ENCODE measurements at regions not wholly inside any gene's neighbourhood (a gene's known extent, or its start where the extent isn't known, plus 50 kb on each side); places are given as distances from the start of the nearest gene placed in this dataset.

- Histone ChIP-seq H3K4me1 (ENCODE audit: insufficient read depth, low read length) (no peaks in the 10 kb centered on the region), H3K36me3 (ENCODE audit: low read depth, low read length) (no peaks in the 10 kb centered on the region), H3K27me3 (ENCODE audit: low read length) (no peaks in the 10 kb centered on the region), H3K9me2 (replicated peaks; ENCODE audit: low read length) (no peaks in the 10 kb centered on the region), H3K4me2 (ENCODE audit: low read length) (no peak overlapping the region), H3K27ac (ENCODE audit: low read length) (no peak overlapping the region), H3K9me3 (ENCODE audit: low read length) (no peaks in the 10 kb centered on the region), H3F3A (ENCODE audit: low read length, unreplicated experiment) (no peaks in the 10 kb centered on the region), H3K9ac (ENCODE audit: low read length) (no peak overlapping the region), H3K4me3 (ENCODE audit: low read length) (no peak overlapping the region), H3K79me2 (ENCODE audit: low read length) (no peaks in the 10 kb centered on the region), H2AFZ (ENCODE audit: low read length) (no peak overlapping the region), H4K20me1 (ENCODE audit: low read length) (no peaks in the 10 kb centered on the region)
- CTCF ChIA-PET, result no interaction called here
- peak; percentile 24 for DNase-seq
- TF ChIP-seq EZH2phosphoT487 (IDR thresholded peaks at IDR 0.05; ENCODE audit: borderline replicate concordance, low read length), result no peak
- TF ChIP-seq CTCF (conservative IDR thresholded peaks at IDR 0.05; ENCODE audit: low read depth, low read length), result peak; percentile 69
- no TSS peak for BruUV-seq (replicated peaks)
- no peak for ATAC-seq
- POLR2A ChIA-PET (ENCODE audit: unreplicated experiment), result no interaction called here
- intact Hi-C loops (cut with micrococcal nuclease), result no loop called here
Measured at GRCh38 chr4:12724510-12724909, 759.6 kb downstream of the RAB28 start.

GRCh38 chr4:12723849-12724447, 760.2 kb downstream of the RAB28 start:
- peak; percentile 25; the same call in 1 of the 2 replicates for TF ChIP-seq CTCF (conservative IDR thresholded peaks at IDR 0.05; ENCODE audit: low read depth, low read length)
- no peak for TF ChIP-seq EZH2phosphoT487 (IDR thresholded peaks at IDR 0.05; ENCODE audit: borderline replicate concordance, low read length)
- Histone ChIP-seq H3K9me3 (ENCODE audit: low read length) (no peaks in the 10 kb centered on the region), H3K4me1 (ENCODE audit: insufficient read depth, low read length) (no peaks in the 10 kb centered on the region), H2AFZ (ENCODE audit: low read length) (no peak overlapping the region), H3K79me2 (ENCODE audit: low read length) (no peaks in the 10 kb centered on the region), H3K9ac (ENCODE audit: low read length) (no peak overlapping the region), H3K4me3 (ENCODE audit: low read length) (no peak overlapping the region), H4K20me1 (ENCODE audit: low read length) (no peaks in the 10 kb centered on the region), H3K27me3 (ENCODE audit: low read length) (no peaks in the 10 kb centered on the region), H3K4me2 (ENCODE audit: low read length) (no peak overlapping the region), H3K36me3 (ENCODE audit: low read depth, low read length) (no peaks in the 10 kb centered on the region), H3F3A (ENCODE audit: low read length, unreplicated experiment) (no peaks in the 10 kb centered on the region), H3K9me2 (replicated peaks; ENCODE audit: low read length) (no peaks in the 10 kb centered on the region), H3K27ac (ENCODE audit: low read length) (no peak overlapping the region)
- no TSS peak for BruUV-seq (replicated peaks)
- POLR2A ChIA-PET (ENCODE audit: unreplicated experiment), result no interaction called here
- no peak for DNase-seq
- ATAC-seq, result no peak
- CTCF ChIA-PET, result no interaction called here
- intact Hi-C loops (cut with micrococcal nuclease), result no loop called here

GRCh38 chr4:12716896-12717295, 767.2 kb downstream of the RAB28 start:
- ATAC-seq, result no peak
- no peaks in the 10 kb centered on the region for H3K36me3 ChIP-seq (ENCODE audit: low read depth, low read length)
- no peak overlapping the region for H3K27ac ChIP-seq (ENCODE audit: low read length)
- H3K9me3 ChIP-seq (ENCODE audit: low read length), result no peaks in the 10 kb centered on the region
- ChIA-PET POLR2A (ENCODE audit: unreplicated experiment) (interaction anchor here (0.6 kb wide), 1 partner anchor 98 kb away, joined by 3 read pairs; no protein-coding TSS in a partner anchor), CTCF (no interaction called here)
- H3K4me2 ChIP-seq (ENCODE audit: low read length), result no peak overlapping the region
- no TSS peak for BruUV-seq (replicated peaks)
- H3K79me2 ChIP-seq (ENCODE audit: low read length), result no peaks in the 10 kb centered on the region
- no peaks in the 10 kb centered on the region for H3F3A ChIP-seq (ENCODE audit: low read length, unreplicated experiment)
- H3K9ac ChIP-seq (ENCODE audit: low read length), result no peak overlapping the region
- intact Hi-C loops (cut with micrococcal nuclease), result no loop called here
- no peaks in the 10 kb centered on the region for H4K20me1 ChIP-seq (ENCODE audit: low read length)
- DNase-seq, result no peak
- TF ChIP-seq EZH2 (IDR thresholded peaks at IDR 0.05; ENCODE audit: low read length, unreplicated experiment) (no peak), CTCF (conservative IDR thresholded peaks at IDR 0.05; ENCODE audit: low read depth, low read length) (no peak), EZH2phosphoT487 (IDR thresholded peaks at IDR 0.05; ENCODE audit: borderline replicate concordance, low read length) (no peak)
- H3K4me3 ChIP-seq (ENCODE audit: low read length), result no peak overlapping the region
- no peaks in the 10 kb centered on the region for H3K4me1 ChIP-seq (ENCODE audit: insufficient read depth, low read length)
- H3K27me3 ChIP-seq (ENCODE audit: low read length), result no peaks in the 10 kb centered on the region
- no peak overlapping the region for H2AFZ ChIP-seq (ENCODE audit: low read length)
- no peaks in the 10 kb centered on the region for H3K9me2 ChIP-seq (replicated peaks; ENCODE audit: low read length)

All from PC-3 (cell line).